NCI-H2171 (cell line): ENCODE measurements at regions not wholly inside any gene's neighbourhood (a gene's known extent, or its start where the extent isn't known, plus 50 kb on each side); places are given as distances from the start of the nearest gene placed in this dataset.
"Not testable (repeated sequence)": the region's sequence is repeated elsewhere in the genome, so short reads cannot be mapped to it uniquely, and the experiment has no call there.

Experiments
- DNase-seq: peaks from one replicate; lab custom pipeline; 2025; lab: John Stamatoyannopoulos, UW

GRCh38 chr17:53765609-53766008 lies 57.1 kb upstream of the KIF2B start:
- no peak for DNase-seq

DNA sequence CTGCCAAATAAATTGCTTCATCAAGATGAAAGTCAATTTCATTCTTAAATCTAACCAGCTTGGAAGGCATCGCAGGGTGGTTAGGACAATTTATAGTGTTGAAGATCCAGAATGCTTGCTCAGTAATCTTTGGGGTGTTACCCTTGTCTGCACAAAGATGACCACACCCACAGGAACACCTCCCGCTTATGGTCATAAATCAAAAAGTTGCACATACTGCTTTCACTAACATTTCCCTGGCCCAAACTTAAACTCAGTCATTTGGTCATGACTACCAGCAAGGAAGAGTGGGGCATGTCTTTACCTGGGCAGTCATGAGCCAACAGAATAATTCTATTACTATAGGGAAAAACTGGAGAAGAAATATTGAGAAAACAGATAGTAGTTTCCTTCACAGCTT lies 57.6 kb upstream of the KIF2B start:
- DNase-seq: no peak

DNA sequence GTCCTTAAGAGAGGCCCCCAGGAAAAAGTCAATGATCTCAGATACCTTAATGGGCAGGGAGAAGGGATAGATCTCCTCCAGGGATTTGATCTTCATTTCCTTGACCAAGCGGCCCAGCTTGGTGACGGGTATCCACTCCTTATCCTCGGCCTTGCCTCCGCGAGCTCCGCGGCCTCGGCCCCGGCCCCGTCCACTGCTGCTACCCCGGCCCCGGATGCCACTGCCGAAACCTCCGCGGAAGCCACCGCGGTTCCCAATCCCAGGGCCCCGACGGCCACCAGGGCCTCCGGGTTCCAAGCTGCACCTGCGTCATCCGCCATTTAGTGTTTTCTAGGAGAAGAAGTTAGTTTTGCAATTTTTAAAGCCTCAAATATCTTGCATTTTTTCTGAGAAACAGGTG lies 65.2 kb upstream of the KIF2B start:
- no peak for DNase-seq

DNA sequence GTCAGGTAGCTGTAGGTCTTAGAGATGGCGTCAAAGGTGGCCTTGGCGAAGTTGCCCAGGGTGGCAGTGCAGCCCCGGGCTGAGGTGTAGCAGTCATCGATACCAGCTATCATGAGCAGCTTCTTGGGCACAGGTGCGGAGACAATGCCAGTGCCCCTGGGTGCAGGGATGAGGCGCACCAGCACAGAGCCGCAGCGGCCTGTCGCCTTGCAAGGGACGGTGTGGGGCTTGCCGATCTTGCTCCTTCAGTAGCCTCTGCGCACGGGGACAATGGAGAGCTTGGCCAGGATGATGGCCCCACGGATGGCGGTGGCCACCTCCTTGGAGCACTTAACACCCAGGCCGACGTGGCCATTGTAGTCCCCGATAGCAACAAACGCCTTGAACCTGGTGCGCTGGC lies 65.6 kb upstream of the KIF2B start:
- DNase-seq: not testable (repeated sequence)

- DNase-seq: no peak
Measured at GRCh38 chr17:53749178-53749577, 73.5 kb upstream of the KIF2B start.

DNA sequence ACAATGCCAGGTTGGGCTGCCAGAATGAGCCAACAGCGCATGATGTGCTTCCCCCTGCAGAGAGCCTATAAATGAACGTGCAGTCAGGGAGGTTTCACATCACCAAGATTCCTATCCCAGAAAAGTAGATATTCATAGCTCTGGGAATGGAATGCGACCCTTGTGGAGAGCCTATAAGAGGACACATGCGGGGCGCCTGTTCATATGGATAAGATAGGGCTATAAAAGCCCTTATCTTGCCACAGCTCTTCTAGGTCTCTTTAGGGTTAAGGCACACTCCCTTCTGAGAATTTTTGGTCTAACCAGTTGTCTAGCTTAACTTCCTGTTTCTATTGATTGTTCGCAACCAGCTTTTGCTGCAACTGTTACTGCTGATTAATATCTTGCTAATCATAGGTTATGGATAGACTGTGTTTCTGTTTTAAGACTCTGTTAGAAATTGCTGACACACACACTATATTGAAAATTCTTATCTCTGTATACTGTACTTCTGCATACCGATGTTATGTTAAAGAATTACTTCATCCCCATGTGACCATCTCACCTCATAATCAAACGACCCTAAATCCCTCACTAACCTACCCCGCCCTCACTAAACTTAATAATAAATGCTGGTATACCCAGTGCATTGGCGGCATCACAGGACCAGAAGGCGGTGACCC lies 74.4 kb upstream of the KIF2B start:
- not testable (repeated sequence) for DNase-seq

DNA sequence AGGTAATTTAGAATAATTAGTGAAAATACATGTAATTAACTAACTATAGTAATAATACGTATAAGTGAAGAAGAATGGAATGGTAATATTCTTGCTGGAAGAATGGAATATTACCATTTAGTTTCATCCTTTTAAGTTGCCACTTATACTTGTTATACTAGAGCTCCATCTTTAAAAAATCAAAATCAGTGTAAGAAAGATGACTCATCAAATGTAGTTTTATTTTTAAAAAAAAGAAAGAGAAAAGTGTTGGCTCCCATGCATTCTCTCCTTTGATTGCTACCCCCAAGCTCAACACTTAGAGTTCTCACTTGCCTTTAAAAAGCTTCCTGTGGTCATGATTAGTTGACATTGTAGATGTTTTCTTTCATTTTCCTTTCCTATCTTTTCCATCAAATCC lies 82.4 kb upstream of the KIF2B start:
- no peak for DNase-seq

- no peak for DNase-seq
Measured at GRCh38 chr17:53736516-53737240, 86.0 kb upstream of the KIF2B start.

- no peak for DNase-seq
Measured at GRCh38 chr17:53724726-53725125, 98.0 kb upstream of the KIF2B start.

DNA sequence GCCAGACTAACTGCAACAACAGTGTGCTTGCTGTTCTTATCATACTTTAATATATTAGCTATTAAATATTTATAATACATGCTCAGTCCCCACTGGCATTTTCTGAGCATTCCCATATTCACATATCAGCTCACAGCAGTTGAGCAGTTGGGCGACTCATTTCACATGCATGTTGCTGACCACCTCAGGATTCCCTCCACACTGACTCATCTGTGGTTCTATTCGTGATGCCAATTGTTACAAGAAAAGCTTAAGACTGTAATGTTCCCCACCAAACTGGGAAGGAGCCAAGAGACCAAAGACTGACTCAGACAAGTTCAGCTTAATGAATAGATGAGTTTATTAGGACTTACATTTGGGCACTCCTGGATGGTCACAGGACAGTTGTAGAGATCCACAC lies 100.3 kb upstream of the KIF2B start:
- no peak for DNase-seq

DNA sequence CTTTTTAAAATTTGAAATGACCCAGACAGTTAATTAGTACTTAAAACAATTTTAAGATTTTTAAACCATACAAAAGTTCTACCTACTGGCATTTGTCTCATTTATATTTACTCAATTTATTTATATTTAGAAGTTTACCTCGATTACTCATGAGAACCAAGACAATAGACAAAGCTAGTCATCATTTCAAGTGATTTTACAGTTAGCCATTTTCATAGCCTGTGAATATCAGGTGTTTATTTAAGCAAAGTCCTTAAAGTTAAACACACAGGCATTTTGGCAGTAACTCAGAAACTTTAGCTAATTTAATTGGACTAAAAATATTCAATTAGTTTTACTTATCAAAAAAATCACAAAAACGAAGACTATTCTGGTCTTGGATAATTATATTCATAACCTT lies 101.6 kb upstream of the KIF2B start:
- DNase-seq: no peak

DNA sequence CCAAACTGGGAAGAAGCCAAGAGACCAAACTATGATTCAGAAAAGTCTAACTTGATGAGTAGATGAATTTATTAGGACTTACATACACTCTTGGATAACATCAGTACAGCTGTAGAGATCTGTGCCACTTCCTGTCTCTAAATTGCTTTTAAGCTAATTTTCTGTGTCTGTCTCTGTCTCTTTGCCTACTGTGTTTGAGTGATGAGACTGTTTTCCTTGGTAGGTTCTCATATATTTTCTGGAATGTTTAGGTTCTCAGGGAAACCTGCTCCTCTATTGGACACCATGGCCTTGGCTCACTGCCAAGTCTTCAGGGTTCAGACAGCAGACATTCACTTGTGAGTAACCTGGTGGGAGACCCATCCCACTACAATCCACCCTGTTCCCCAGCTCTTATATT lies 103.5 kb upstream of the KIF2B start:
- no peak for DNase-seq

DNA sequence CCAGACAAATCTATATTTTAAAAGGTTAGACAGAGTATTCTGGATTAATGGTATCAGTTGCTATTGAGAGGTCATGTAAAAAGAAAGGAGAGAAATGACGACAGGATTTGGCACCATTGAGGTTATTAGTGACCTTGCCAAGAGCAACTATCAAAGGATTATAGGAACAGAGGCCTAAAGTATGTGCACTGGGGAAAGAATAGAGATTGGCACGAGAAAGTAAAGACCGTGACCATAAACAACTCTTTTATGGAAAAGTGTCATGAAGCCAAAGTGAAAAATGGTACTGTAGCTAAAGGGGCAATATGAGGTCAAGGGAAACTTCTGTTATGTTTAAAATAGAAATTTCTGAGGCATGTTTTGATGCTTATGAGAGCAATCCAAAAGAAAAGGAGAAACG lies 115.2 kb upstream of the KIF2B start:
- DNase-seq: no peak

DNA sequence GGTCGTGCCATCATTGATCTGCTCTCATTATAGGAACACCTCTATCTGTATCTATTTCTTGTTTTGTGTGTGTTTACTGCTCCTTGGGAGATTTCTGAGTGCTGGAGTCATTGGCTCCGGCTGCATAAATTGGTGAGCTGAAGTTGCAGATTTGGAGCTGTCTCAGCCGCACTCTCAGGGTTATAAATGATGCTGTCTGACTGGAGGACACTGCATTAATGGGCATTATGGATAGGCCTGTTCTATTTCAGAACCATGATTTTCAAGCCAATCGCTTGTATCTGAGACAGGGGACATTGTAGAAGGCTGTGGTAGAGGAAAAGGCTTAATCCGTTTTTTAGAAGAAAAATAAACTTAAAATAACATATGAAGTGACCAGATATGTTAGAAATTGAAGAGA lies 126.4 kb upstream of the KIF2B start:
- DNase-seq: no peak

GRCh38 chr17:53687324-53687723 lies 135.4 kb upstream of the KIF2B start:
- no peak for DNase-seq

GRCh38 chr17:53680745-53681144 lies 142.0 kb upstream of the KIF2B start:
- no peak for DNase-seq

DNA sequence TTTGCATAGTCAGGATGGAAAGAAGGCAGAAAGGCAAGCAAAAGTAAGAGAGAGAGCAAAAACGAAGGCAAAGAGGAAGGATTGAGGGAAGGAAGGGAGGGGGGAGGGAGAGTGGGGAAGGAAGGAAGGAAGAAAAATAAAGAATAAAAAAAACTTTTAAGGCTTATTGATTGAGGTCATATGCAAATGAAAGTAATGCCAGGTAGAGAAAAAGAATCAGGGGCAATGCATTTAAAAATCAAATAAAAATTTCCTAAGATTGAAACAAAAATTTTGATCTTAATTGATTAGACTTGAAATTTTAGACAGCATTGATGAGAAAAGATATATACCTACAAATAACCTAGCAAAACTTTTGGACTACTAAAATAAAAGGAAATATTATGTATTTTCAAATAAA lies 153.9 kb upstream of the KIF2B start:
- DNase-seq: no peak

GRCh38 chr17:53662608-53663007 lies 160.1 kb upstream of the KIF2B start:
- no peak for DNase-seq

- no peak for DNase-seq
Measured at GRCh38 chr17:53659181-53659580, 163.5 kb upstream of the KIF2B start.

- DNase-seq: no peak
Measured at GRCh38 chr17:53655591-53655990, 167.1 kb upstream of the KIF2B start.

DNA sequence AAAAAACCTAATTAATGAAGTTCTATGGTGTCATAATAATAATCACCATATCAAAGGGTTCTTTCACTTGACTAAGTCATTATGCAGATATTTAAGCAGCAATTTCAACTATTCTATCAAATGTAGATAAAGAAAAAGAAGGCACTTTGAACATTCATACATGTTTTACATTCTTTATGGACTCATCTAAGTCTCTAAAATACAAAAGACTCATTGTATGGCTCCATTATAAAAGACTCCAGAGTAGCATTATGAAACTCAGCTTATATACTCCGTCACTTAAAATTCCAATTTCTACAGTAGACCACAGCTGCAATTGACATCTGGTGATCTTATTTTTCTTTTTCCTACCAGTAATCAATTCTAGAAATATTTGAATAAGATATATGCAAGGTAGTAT lies 173.5 kb upstream of the KIF2B start:
- no peak for DNase-seq

- no peak for DNase-seq
Measured at GRCh38 chr17:53646835-53647234, 175.9 kb upstream of the KIF2B start.

GRCh38 chr17:53640808-53641207 lies 181.9 kb upstream of the KIF2B start:
- no peak for DNase-seq

DNA sequence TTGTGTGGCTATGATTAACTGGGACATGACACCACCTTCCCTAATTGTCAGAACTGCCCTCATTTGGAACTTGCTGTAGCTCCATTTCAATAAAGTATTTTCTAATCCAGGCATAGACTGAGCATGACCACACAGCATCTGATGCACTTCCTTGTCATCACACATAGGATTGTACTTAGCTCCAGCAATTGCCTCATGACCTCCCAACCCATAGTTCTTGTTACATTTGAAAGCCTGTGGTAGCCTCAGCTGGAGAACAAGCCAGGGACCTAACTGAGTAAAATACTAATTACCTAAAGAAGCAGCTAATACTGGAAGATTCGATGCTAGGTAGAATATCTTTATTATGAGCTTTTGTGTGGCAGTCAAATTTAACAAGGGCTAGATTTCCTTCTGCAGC lies 187.3 kb upstream of the KIF2B start:
- no peak for DNase-seq
